ENCODE measurements at regions not wholly inside any gene's neighbourhood (a gene's known extent, or its start where the extent isn't known, plus 50 kb on each side); places are given as distances from the start of the nearest gene placed in this dataset.
A peak's percentile ranks its signal among the peaks of the same experiment; 100 is the strongest.

- TF ChIP-seq GATA3 (IDR thresholded peaks at IDR 0.05; ENCODE audit: low read depth, low read length): no peak
- no peak for TF ChIP-seq GATA2 (IDR thresholded peaks at IDR 0.05; ENCODE audit: low read depth, low read length)
Observed at GRCh38 chr1:168490306-168490705, 53.5 kb downstream of the XCL2 start.

- TF ChIP-seq GATA2 (IDR thresholded peaks at IDR 0.05; ENCODE audit: low read depth, low read length): no peak
- TF ChIP-seq GATA3 (IDR thresholded peaks at IDR 0.05; ENCODE audit: low read depth, low read length): no peak
Observed at GRCh38 chr1:168488138-168488537, 55.7 kb downstream of the XCL2 start.

GRCh38 chr1:168485048-168485447 is 58.7 kb downstream of the XCL2 start:
- TF ChIP-seq GATA2 (IDR thresholded peaks at IDR 0.05; ENCODE audit: low read depth, low read length) (no peak), GATA3 (IDR thresholded peaks at IDR 0.05; ENCODE audit: low read depth, low read length) (no peak)

GRCh38 chr1:168484083-168484482 is 59.7 kb downstream of the XCL2 start:
- no peak for TF ChIP-seq GATA3 (IDR thresholded peaks at IDR 0.05; ENCODE audit: low read depth, low read length)
- no peak for TF ChIP-seq GATA2 (IDR thresholded peaks at IDR 0.05; ENCODE audit: low read depth, low read length)

- TF ChIP-seq GATA2 (IDR thresholded peaks at IDR 0.05; ENCODE audit: low read depth, low read length) (no peak), GATA3 (IDR thresholded peaks at IDR 0.05; ENCODE audit: low read depth, low read length) (no peak)
Observed at GRCh38 chr1:168483539-168483938, 60.3 kb downstream of the XCL2 start.

- TF ChIP-seq GATA3 (IDR thresholded peaks at IDR 0.05; ENCODE audit: low read depth, low read length): no peak
- no peak for TF ChIP-seq GATA2 (IDR thresholded peaks at IDR 0.05; ENCODE audit: low read depth, low read length)
Observed at GRCh38 chr1:168482106-168482505, 61.7 kb downstream of the XCL2 start.

- no peak for TF ChIP-seq GATA2 (IDR thresholded peaks at IDR 0.05; ENCODE audit: low read depth, low read length)
- TF ChIP-seq GATA3 (IDR thresholded peaks at IDR 0.05; ENCODE audit: low read depth, low read length): no peak
Observed at GRCh38 chr1:168481586-168481985, 62.2 kb downstream of the XCL2 start.

- TF ChIP-seq GATA2 (IDR thresholded peaks at IDR 0.05; ENCODE audit: low read depth, low read length) (no peak), GATA3 (IDR thresholded peaks at IDR 0.05; ENCODE audit: low read depth, low read length) (no peak)
Observed at GRCh38 chr1:168480997-168481396, 62.8 kb downstream of the XCL2 start.

- TF ChIP-seq GATA2 (IDR thresholded peaks at IDR 0.05; ENCODE audit: low read depth, low read length) (no peak), GATA3 (IDR thresholded peaks at IDR 0.05; ENCODE audit: low read depth, low read length) (no peak)
Observed at GRCh38 chr1:168477792-168478191, 66.0 kb downstream of the XCL2 start.

- TF ChIP-seq GATA3 (IDR thresholded peaks at IDR 0.05; ENCODE audit: low read depth, low read length): no peak
- no peak for TF ChIP-seq GATA2 (IDR thresholded peaks at IDR 0.05; ENCODE audit: low read depth, low read length)
Observed at GRCh38 chr1:168476588-168477385, 67.0 kb downstream of the XCL2 start.

- TF ChIP-seq GATA2 (IDR thresholded peaks at IDR 0.05; ENCODE audit: low read depth, low read length): no peak
- no peak for TF ChIP-seq GATA3 (IDR thresholded peaks at IDR 0.05; ENCODE audit: low read depth, low read length)
Observed at GRCh38 chr1:168474322-168474721, 69.5 kb downstream of the XCL2 start.

GRCh38 chr1:168473126-168473525 is 70.7 kb downstream of the XCL2 start:
- TF ChIP-seq GATA2 (IDR thresholded peaks at IDR 0.05; ENCODE audit: low read depth, low read length) (no peak), GATA3 (IDR thresholded peaks at IDR 0.05; ENCODE audit: low read depth, low read length) (no peak)

GRCh38 chr1:168472223-168472622 is 71.6 kb downstream of the XCL2 start:
- no peak for TF ChIP-seq GATA2 (IDR thresholded peaks at IDR 0.05; ENCODE audit: low read depth, low read length)
- TF ChIP-seq GATA3 (IDR thresholded peaks at IDR 0.05; ENCODE audit: low read depth, low read length): no peak

GRCh38 chr1:168470901-168471431 is 72.8 kb downstream of the XCL2 start:
- TF ChIP-seq GATA3 (IDR thresholded peaks at IDR 0.05; ENCODE audit: low read depth, low read length): no peak
- TF ChIP-seq GATA2 (IDR thresholded peaks at IDR 0.05; ENCODE audit: low read depth, low read length): no peak

- TF ChIP-seq GATA3 (IDR thresholded peaks at IDR 0.05; ENCODE audit: low read depth, low read length) (peak; percentile 57; the same call in 1 of the 2 replicates), GATA2 (IDR thresholded peaks at IDR 0.05; ENCODE audit: low read depth, low read length) (peak; percentile 93)
Observed at GRCh38 chr1:168469690-168470089, 74.1 kb downstream of the XCL2 start.

Measured in SH-SY5Y (cell line).